ENCODE measurements at regions not wholly inside any gene's neighbourhood (a gene's known extent, or its start where the extent isn't known, plus 50 kb on each side); places are given as distances from the start of the nearest gene placed in this dataset.
A peak's percentile ranks its signal among the peaks of the same experiment; 100 is the strongest.
"Not testable (repeated sequence)": the region's sequence is repeated elsewhere in the genome, so short reads cannot be mapped to it uniquely, and the experiment has no call there.

DNA sequence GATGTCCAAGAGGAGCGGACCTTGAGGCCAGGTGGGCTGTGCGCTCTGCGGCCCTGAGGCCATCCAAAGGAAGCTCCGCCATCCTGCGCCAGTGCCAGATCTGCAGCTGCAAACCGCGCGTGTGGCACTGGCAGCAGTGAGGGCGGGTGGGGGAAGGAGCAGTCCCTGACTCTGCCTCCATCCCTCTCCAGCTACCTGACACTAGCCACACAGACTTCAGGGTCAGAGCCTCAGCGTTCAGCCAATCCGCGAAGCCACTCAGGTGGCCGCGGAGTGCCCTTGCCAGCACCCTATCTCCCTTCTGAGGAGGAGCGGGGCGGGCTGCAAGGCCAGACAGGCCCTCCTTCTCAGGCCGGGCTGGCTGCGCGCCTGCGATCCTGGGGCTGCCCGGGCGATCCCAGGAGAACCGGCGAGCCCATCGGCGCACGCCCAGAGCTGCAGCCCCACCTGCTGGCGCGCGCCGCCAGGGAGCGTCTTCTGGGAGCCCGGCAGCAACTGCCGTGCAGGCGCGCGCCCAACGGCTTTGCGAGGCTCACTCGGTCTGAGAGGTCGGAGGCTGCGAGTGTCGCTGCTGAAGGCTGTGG lies 867.2 kb downstream of the SPATA31A1 start:
- TF ChIP-seq, protein P1, sequence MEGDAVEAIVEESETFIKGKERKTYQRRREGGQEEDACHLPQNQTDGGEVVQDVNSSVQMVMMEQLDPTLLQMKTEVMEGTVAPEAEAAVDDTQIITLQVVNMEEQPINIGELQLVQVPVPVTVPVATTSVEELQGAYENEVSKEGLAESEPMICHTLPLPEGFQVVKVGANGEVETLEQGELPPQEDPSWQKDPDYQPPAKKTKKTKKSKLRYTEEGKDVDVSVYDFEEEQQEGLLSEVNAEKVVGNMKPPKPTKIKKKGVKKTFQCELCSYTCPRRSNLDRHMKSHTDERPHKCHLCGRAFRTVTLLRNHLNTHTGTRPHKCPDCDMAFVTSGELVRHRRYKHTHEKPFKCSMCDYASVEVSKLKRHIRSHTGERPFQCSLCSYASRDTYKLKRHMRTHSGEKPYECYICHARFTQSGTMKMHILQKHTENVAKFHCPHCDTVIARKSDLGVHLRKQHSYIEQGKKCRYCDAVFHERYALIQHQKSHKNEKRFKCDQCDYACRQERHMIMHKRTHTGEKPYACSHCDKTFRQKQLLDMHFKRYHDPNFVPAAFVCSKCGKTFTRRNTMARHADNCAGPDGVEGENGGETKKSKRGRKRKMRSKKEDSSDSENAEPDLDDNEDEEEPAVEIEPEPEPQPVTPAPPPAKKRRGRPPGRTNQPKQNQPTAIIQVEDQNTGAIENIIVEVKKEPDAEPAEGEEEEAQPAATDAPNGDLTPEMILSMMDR (IDR thresholded peaks at IDR 0.05), result peak in 1 of 4 experiments; percentile 48
- TF ChIP-seq EP300, POLR2A (IDR thresholded peaks at IDR 0.05): not testable (repeated sequence)

All from sigmoid colon (tissue), 4 donors.